Hematopoietic multipotent progenitor cell treated with erythropoietin and hydrocortisone succinate and interleukin-3 and kit ligand, for 4 days (in vitro differentiated cells): ENCODE measurements at regions not wholly inside any gene's neighbourhood (a gene's known extent, or its start where the extent isn't known, plus 50 kb on each side); places are given as distances from the start of the nearest gene placed in this dataset.

Experiments used
- DNase-seq: peaks from one replicate; pipeline ENCODE4 v3.0.0-alpha.2; 2015

GRCh38 chr7:94324380-94325121 is 70.1 kb upstream of the COL1A2 start:
- DNase-seq: no peak

GRCh38 chr7:94325122-94325475 is 69.6 kb upstream of the COL1A2 start:
- DNase-seq: no peak

GRCh38 chr7:94330269-94331020 is 64.2 kb upstream of the COL1A2 start:
- no peak for DNase-seq

- no peak for DNase-seq
Observed at GRCh38 chr7:94332571-94332970, 62.1 kb upstream of the COL1A2 start.

GRCh38 chr7:94333810-94334209 is 60.9 kb upstream of the COL1A2 start:
- DNase-seq: no peak

- DNase-seq: no peak
Observed at GRCh38 chr7:94335586-94335985, 59.1 kb upstream of the COL1A2 start.

- no peak for DNase-seq
Observed at GRCh38 chr7:94336009-94336408, 58.7 kb upstream of the COL1A2 start.

- DNase-seq: no peak
Observed at GRCh38 chr7:94338921-94339371, 55.7 kb upstream of the COL1A2 start.

GRCh38 chr7:94344826-94345225 is 49.9 kb upstream of the COL1A2 start:
- no peak for DNase-seq
